GM21528 (cell line): ENCODE measurements at regions not wholly inside any gene's neighbourhood (a gene's known extent, or its start where the extent isn't known, plus 50 kb on each side); places are given as distances from the start of the nearest gene placed in this dataset.

Experiments used
- ATAC-seq: cut with Tn5 transposase; IDR thresholded peaks from one replicate; pipeline ENCODE4 v1.9.1; 2021; ENCODE audit warnings: mild to moderate bottlenecking, moderate library complexity; ENCODE audit not compliant: unreplicated experiment, low FRiP score

DNA sequence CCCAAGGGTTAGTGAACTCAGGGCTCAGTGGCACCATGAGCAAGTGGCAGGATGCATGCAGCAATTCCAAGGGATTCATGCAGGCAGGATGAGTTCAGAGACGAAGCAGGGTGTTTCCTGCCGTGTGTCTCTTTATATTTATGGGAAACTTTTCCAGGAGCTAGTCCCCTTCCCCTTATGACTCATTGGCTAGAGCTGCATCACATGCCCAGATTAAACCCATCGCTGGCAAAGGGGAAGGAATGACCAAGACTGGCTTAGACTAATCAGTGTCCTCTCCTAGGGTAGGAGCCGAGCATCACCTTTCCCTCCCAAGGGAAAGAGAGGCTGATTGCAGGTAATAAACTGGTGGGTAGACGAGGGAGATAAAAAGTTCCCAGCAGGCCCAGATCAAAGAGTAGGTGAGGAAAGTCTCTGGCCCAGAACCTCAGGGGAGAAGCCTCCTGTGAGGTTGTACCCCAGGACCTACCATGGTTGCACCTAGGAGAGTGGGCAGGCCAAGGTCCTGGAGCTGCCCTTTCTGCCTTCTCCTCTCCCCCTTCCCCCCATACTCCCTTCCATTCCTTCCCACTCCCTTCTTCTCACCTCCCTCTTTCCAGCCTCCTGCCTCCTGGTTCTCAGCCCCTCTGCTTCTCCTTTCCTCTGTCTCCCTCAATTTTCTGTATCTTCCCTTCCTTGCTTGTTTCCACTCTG is 67.8 kb upstream of the ITGA11 start:
- no peak for ATAC-seq

DNA sequence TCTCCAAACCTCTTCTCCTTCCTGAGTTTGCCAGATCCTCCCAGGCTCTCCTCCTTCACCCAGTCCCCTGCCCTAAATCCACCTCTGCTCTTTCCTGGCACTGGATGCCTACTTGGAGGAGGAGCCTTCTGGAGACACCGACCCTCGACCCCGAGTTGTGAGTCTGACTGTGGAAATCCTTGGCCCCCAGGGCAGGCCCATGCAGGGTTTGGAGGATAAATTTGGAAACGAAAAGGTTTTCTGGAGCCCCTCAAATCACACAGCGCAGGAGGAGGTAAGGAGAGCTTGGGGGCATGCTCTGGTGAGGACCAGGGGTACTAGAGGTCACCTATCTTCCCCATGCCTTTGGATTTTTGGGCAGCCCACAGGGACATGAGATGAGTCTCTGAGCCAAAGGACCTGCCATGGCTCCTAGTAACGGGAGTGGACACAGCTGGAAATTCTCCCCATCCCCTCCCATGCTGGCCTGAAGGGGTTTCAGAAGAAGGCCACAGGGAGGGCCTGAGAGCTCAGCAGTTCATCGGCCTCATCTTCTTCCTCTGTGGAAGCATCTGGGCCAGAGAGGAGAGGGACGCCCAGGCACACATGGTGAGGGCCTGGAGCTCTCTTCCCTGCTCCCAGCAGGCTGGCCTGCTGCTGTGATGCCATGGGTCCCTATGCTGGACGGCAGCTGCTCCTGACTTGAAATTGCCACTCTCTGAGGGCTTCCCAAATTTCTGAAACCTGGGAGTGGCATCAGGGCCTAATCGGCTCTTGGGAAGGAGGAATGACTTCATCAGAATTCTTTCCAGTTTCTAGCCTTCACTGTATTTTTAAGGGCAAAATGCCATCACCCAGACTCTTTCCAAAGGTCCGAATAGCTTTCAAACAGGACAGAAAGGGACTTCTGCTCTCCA is 68.6 kb upstream of the ITGA11 start:
- ATAC-seq: no peak

DNA sequence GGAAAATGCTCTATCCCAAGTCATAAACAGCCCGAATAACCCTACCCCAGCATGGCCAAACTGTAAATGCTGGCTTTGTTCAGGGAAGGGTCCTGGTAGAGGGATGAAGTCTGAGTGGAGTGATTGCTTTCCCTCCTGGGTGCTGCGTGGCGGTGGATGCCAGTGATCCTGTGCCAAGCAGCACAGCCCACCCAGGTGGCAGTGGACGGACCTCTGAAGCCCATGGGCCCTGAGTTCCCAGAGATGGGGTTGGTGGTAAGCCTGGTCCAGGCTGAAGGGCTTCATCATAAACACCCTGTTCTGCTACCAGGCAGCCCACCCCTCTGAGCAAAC is 69.3 kb upstream of the ITGA11 start:
- ATAC-seq: no peak

DNA sequence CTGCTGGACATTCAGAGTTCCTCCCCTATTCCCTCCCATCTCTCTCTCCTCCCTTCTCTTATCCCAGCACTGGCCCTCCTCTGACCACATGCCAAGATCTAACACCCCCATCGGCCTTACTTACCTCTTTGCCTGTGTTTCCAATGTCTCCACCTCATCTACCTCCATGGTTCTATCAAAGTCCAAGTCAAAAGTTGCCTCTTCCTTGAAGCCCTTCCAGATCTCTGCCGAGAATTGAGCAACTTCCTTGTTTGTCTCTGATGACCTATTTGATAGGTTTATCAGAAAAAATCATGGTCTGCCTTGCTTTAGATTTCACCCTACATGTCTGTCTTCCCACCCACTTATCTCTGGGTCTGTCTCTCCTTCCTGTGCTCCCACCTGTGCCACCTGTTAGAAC is 69.7 kb upstream of the ITGA11 start:
- ATAC-seq: no peak

DNA sequence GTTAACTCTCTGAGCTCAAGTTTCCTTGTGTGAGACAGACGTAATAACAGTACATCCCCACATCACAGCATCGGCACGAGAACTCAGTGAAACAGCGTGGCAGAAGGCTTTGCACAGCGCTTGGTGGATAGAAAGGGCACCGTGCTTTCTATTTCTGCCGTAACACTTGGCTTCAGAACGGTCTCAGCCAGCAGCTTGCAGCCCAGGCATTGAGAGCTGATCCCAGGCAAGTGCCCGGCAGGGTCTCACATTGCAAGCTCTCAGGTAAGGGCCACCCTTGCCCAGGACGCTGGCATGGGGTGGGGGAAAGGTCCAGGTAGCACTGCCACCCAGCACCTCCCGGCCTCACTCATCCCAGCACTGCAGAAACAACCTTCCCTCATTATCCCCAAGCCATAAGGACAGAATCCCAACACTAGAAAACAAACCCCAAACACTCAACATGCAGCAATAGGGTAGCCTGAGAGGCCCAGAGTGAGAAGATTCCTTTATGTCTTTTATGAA is 70.5 kb upstream of the ITGA11 start:
- no peak for ATAC-seq

GRCh38 chr15:68503213-68503612 is 71.2 kb upstream of the ITGA11 start:
- no peak for ATAC-seq

- ATAC-seq: no peak
Measured at GRCh38 chr15:68503791-68504680, 72.1 kb upstream of the ITGA11 start.

DNA sequence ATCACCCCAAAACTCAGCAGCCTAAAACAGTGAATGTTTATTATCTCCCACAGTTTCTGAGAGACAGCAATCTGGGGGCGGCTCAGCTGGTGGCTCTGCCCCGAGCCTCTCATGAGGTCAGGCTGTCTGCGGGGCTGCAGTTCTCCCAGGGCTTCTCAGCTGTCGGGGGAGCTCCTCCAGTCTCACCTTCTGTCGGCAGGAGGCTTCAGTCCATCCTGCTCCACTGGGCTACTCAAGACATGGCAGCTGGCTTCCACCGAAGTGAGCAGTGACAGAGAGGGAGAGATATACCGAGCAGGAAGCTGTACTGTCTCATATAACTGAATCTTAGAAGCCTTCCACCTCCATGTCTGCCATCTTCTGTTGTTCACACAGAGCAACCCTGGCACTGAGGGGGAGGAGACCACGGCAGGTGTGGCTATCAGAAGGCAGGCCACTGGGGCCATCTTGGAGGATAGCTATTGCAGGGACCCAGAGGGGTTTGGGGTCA is 72.8 kb upstream of the ITGA11 start:
- ATAC-seq: no peak

DNA sequence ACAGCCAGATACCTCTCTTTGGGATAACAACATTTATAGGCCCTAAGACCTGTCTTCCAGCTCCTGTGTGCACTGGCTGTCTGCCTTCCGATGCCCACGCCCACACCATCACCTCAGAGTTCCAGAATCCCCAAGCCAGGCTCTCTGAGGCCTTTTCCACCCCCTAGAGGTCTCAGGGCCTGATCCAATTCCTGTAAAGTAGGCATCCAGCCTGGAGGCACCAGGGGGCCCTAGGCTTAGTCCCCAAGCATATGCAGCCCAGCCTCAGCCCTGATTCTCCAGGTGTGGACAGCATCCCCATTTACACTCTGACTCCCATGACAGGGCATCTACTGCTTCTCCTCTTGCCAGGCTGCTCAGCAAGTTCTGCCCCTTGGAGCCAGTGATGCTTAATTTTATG is 72.7 kb upstream of the CORO2B start:
- no peak for ATAC-seq

- ATAC-seq: no peak
Measured at GRCh38 chr15:68507447-68507846, 71.3 kb upstream of the CORO2B start.

DNA sequence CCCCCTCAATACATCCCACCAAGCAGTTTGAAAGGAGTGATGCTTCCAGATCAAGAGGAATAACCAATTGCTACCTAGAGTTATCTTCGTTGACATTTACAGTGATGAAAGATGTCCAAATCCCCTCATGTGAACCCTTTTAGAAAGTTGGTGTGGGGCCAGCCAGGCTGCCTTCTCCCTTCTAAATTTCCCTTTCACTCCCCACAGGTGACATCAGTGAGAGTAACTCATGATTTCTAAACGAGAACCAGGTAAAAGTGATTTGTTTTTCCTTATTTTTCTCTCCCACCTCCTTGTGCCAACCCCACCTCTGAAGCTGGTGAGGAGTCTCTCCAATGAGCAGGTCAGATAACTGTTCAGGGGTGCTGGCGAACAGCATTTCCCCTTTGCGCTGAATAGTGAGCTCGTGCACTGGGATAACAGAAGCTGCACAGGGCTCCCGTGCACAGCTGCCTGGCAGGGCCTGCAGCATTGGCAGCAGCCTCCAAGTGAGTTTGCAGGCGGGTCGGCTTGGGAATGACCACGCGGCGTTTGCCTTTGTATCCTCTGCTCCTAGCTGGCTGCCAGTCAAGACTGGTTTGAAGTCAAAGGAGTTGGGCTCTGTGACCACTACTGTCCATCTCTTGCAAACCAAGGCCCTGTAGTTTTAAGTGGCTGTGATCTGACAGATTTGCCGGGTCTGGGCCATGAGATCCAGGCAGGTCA is 70.2 kb upstream of the CORO2B start:
- ATAC-seq: no peak

GRCh38 chr15:68510558-68510957 is 68.2 kb upstream of the CORO2B start:
- ATAC-seq: no peak

DNA sequence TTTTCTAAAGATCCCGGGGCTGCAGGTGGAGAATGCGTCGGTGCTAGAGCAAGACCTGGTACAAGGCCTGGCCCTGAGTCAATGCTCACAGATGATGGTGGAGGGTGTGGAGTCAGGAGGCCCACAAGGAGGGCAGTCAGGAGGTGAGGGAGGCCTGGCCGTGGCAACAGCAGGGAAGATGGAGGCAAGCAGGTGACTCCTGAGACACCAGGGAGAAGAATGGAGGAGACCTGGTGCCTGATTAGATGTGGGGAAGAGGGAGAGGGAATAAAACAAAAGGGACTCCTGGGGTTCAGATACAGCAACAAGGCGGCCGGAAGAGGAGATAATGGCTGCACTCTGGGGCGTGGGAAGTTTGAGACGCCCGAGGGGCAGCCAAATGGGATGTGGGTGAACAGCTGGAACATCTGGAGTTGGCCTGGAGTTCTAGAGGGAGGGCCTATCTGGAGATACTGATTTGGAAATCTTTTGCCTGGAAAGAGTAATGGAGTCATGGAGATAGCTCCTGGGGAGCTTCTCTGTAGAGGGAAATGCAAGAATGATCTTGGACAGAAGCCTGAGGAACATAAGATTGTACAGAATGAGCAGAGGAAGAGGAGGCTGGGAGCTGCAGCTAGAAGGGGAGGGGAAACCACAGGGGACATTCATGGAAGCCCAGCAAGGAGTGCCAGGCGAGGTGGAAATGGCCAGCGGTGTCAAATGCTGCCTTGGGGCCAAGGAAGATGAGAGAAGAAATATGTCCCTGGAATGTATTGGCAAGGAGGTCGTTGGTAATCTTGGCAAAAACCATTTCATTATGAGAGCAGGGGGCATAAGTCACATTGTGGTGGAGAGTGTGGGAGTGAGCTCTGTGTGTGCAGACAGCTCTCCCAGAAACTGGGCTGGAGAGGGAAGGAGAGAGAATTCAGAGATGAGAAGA is 67.5 kb upstream of the CORO2B start:
- no peak for ATAC-seq

DNA sequence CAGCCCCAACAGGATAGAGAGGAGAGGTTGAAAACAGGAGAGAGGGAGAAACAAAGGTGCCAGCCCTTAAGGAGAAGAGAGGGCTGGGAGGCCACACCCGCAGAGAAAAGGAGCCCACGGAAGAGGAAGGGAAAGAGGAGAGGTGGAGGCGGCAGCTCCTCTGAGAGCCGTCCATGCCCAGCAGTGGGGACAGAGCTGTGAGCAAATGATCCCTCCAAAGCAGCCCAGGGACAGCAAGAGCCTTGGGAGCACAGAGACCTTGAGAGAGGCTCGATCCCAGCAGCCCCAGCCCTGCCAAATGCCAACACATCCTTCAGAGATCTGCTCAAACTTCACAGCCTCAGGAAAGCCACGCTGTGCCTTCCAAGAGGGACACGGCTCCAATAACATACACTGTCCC is 66.7 kb upstream of the CORO2B start:
- no peak for ATAC-seq

- no peak for ATAC-seq
Measured at GRCh38 chr15:68512598-68512997, 66.2 kb upstream of the CORO2B start.

DNA sequence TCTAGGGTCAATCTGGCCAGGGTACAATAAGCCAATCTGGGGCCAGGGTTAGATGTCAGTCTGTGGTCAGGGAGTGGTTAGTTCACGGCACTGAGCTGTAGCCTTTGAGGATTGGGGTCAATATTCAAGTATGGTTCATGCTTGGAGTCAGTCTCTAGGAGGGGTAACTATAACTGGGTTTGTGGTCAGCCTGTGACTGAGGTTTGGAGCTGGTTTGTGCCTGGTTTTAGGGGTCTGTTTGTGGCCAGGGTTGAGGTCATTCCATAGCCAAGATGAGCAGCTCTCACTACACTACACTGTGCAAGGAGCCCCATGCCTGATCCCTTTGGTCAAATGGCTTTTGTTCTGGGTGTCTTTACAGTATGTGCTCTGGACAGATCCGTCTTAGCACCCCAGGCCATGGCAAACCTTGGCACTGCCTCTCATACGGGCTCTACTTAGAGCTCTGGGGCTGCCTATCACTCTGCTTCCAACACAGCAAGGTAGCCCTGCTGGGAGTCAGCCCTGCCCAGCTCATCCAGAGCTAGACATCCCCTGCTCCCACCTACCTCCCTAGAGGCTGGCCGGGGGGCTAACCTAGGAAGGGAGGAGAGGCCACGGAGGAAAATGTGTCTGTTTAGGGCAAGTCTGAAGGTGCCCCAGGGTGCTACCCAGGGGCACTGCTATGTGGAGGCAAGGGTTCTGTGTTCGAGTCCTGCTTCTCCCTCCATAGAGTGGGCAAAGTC is 63.3 kb upstream of the CORO2B start:
- no peak for ATAC-seq

DNA sequence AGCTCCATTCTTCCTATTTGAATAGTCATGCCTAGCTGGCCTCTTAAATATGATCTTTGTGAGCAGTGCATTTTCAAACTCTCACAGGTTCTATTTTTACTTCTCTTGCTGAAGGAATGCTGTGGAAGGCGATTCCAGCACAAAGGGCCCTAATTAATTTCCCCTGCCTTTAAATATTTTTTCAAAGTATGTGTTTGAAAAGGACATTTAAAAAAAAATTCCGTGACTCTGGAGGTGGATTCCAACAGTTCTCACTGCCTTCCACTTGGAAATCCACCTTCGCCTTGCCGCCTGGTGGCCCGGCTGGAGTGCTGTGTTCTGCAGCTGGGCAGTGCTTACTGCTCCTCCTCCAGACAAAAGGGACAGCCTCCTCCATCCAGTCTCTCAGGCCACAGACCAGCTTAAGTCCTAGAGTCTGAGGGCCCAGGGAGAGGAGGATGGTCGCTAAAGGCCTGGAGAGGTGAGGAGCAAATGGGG is 61.5 kb upstream of the CORO2B start:
- no peak for ATAC-seq

- ATAC-seq: no peak
Measured at GRCh38 chr15:68518046-68518445, 60.7 kb upstream of the CORO2B start.
